Heart left ventricle (tissue), 16 donors: ENCODE measurements at regions not wholly inside any gene's neighbourhood (a gene's known extent, or its start where the extent isn't known, plus 50 kb on each side); places are given as distances from the start of the nearest gene placed in this dataset.

Source experiments
- ATAC-seq, 4 donors: fragments of 200-7000 bp; cut with Tn5 transposase; one replicate each; pipeline ENCODE4 v1.9.1; 2020 to 2022; ENCODE audit warnings: moderate library complexity in 4 of 4, mild to moderate bottlenecking in 3 of 4, moderate number of reproducible peaks in 1 of 4
- DNase-seq, 5 donors: peaks; one replicate each; pipeline ENCODE4 v3.0.0-alpha.2; 2020
- H3K27ac ChIP-seq, 12 donors: fragments of 200-600 bp; sonication (generic) in 4 of 12; one replicate each; pipeline versions ENCODE4 v1.5.0 to v1.8.0; 2016 to 2022; ENCODE audit warnings: mild to moderate bottlenecking in 2 of 12
- H3K27me3 ChIP-seq, 9 donors: fragments of 200-600 bp; sonication (generic) in 2 of 9; one replicate each; pipeline versions ENCODE4 v1.5.1 to v1.8.0; 2016 to 2022; ENCODE audit warnings: mild to moderate bottlenecking in 3 of 9
- H3K36me3 ChIP-seq, 9 donors: fragments of 200-600 bp; sonication (generic) in 2 of 9; one replicate each; pipeline versions ENCODE4 v1.5.0 to v1.8.0; 2018 to 2022; ENCODE audit warnings: mild to moderate bottlenecking in 2 of 9
- H3K4me1 ChIP-seq, 12 donors: fragments of 200-600 bp; sonication (generic) in 4 of 12; one replicate each; pipeline versions ENCODE4 v1.5.0 to v1.8.0; 2016 to 2022; ENCODE audit warnings: mild to moderate bottlenecking in 3 of 12
- H3K4me3 ChIP-seq, 12 donors: fragments of 200-600 bp; sonication (generic) in 4 of 12; one replicate each; pipeline versions ENCODE4 v1.5.0 to v1.8.0; 2017 to 2022; ENCODE audit warnings: mild to moderate bottlenecking in 9 of 12, moderate library complexity in 4 of 12
- H3K9me3 ChIP-seq, 12 donors: fragments of 200-600 bp; sonication (generic) in 4 of 12; one replicate each; pipeline versions ENCODE4 v1.5.0 to v1.8.0; 2016 to 2022; ENCODE audit warnings: mild to moderate bottlenecking in 1 of 12
- CTCF ChIP-seq, 12 donors: fragments of 200-600 bp; sonication (generic) in 4 of 12; IDR thresholded peaks; one replicate each; pipeline versions ENCODE4 v1.5.0 to v1.8.0; 2018 to 2022; ENCODE audit warnings: antibody characterized with exemption in 12 of 12, mild to moderate bottlenecking in 5 of 12
- POLR2A ChIP-seq, 2 donors: fragments of 450-650 bp; IDR thresholded peaks; one replicate each; pipeline ENCODE4 v1.6.1; 2017; ENCODE audit warnings: antibody characterized with exemption in 2 of 2, mild to moderate bottlenecking in 2 of 2, moderate library complexity in 2 of 2
- WGBS, 4 donors: extraction: QIAGEN DNeasy Blood & Tissue Kit in 2 of 4; methylation state at CpG; one replicate each; pipeline versions ENCODE4 v1.1.5 to v1.1.7; 2013 to 2018; 5-methylcytosine and 5-hydroxymethylcytosine counted together
- intact Hi-C, 10 donors: fragments of 100-400 bp; cut with DNase I; formaldehyde crosslinking; loops; one replicate each; pipeline versions ENCODE4 v1.11.1 to v1.14.2; 2022
- donor health status: ischemic (EF 13 %, LVEDD 7.1; RV severe dilation, severe dysfunction).
- donor health status: healthy with polysubstance abuse.
- donor health status: DM: no; HTN: yes; CAD: no.
- donor health status: DM: no; HTN: no; CAD: no.
- donor health status: ischemic (EF 25% LVEDD 6.9; RV normal size, moderate dysfunction).
- donor health status: ischemic (EF 25% LVEDD 5.7; RV mildly dilated, moderate dysfunction).
- donor health status: healthy.
- donor health status: DM: yes; HTN: yes; CAD: no.
- donor health status: ischemic (EF 35%, LVEDD 5.7; RV mildly dilated, moderate dysfunction).
- donor health status: nonischemic (EF 11% LVEDD 7.7; RV severe dilation, severe dysfunction).
- donor health status: DM: yes; HTN: yes; CAD: no.
- donor health status: PGD.
- donor health status: ischemic (EF 29% LVEDD 5.4; RV normal size, mild dysfunction).
- donor health status: nonischemic (EF 23%, LVEDD 6.1; RV moderate dilation, normal function).

- no peaks in the 10 kb centered on the region for H3K27me3 ChIP-seq
- H3K9me3 ChIP-seq = peaks cover 0 to 24% (median 14%) of the 10 kb centered on the region in 12 donors
- H3K27ac ChIP-seq = no peak overlapping the region
- H3K4me3 ChIP-seq = no peak overlapping the region
- TF ChIP-seq CTCF (IDR thresholded peaks at IDR 0.05) = no peak
- TF ChIP-seq POLR2A (IDR thresholded peaks at IDR 0.05) = no peak
- H3K36me3 ChIP-seq = no peaks in the 10 kb centered on the region
- DNase-seq = no peak
- 51 to 82% (median 64%) methylated on average over 2 of the region's 2 CpGs for WGBS, 4 donors
- intact Hi-C loops = no loop called here
- ATAC-seq = no peak
- H3K4me1 ChIP-seq = no peaks in the 10 kb centered on the region
Observed at GRCh38 chrX:10380300-10380699, 223.5 kb downstream of the CLCN4 start.

GRCh38 chrX:10381193-10381592 is 224.4 kb downstream of the CLCN4 start:
- Histone ChIP-seq H3K9me3 (peaks cover 0 to 20% (median 13%) of the 10 kb centered on the region in 12 donors), H3K27ac (no peak overlapping the region), H3K4me1 (no peaks in the 10 kb centered on the region), H3K4me3 (no peak overlapping the region), H3K36me3 (no peaks in the 10 kb centered on the region), H3K27me3 (no peaks in the 10 kb centered on the region)
- DNase-seq = no peak
- no peak for ATAC-seq
- TF ChIP-seq CTCF (IDR thresholded peaks at IDR 0.05) = no peak
- no peak for TF ChIP-seq POLR2A (IDR thresholded peaks at IDR 0.05)
- intact Hi-C loops = no loop called here
- 55 to 79% (median 70%) methylated on average over 1 of the region's 1 CpG for WGBS, 4 donors

GRCh38 chrX:10387011-10387410 is 230.2 kb downstream of the CLCN4 start:
- H3K27me3 ChIP-seq = peaks cover 0 to 6% (median 0%) of the 10 kb centered on the region in 9 donors
- H3K4me1 ChIP-seq = no peaks in the 10 kb centered on the region
- H3K27ac ChIP-seq = no peak overlapping the region
- H3K4me3 ChIP-seq = no peak overlapping the region
- H3K36me3 ChIP-seq = no peaks in the 10 kb centered on the region
- TF ChIP-seq CTCF (IDR thresholded peaks at IDR 0.05) (no peak), POLR2A (IDR thresholded peaks at IDR 0.05) (no peak)
- intact Hi-C loops = no loop called here
- DNase-seq (no peak), ATAC-seq (no peak)
- no peaks in the 10 kb centered on the region for H3K9me3 ChIP-seq
- 5 to 70% (median 41%) methylated on average over 1 of the region's 1 CpG for WGBS, 4 donors

GRCh38 chrX:10390187-10390586 is 230.2 kb downstream of the MID1 start:
- intact Hi-C loops = no loop called here
- ATAC-seq (no peak), DNase-seq (no peak)
- Histone ChIP-seq H3K27me3 (peaks cover 0 to 6% (median 0%) of the 10 kb centered on the region in 9 donors), H3K36me3 (no peaks in the 10 kb centered on the region), H3K27ac (no peak overlapping the region), H3K4me1 (no peaks in the 10 kb centered on the region), H3K4me3 (no peak overlapping the region), H3K9me3 (no peaks in the 10 kb centered on the region)
- no peak for TF ChIP-seq POLR2A (IDR thresholded peaks at IDR 0.05)
- no peak for TF ChIP-seq CTCF (IDR thresholded peaks at IDR 0.05)
- 73 to 82% (median 80%) methylated on average over 4 of the region's 4 CpGs for WGBS, 4 donors
